Omental fat pad (tissue), 3 donors: ENCODE measurements at regions not wholly inside any gene's neighbourhood (a gene's known extent, or its start where the extent isn't known, plus 50 kb on each side); places are given as distances from the start of the nearest gene placed in this dataset.

Experiments used
- ATAC-seq: fragments of 150-250 bp; one replicate; pipeline ENCODE4 v1.9.1; 2016; ENCODE audit warnings: mild to moderate bottlenecking, moderate library complexity; ENCODE audit not compliant: low FRiP score
- DNase-seq: peaks from one replicate; pipeline ENCODE4 v3.0.0-alpha.2; 2019; ENCODE audit warnings: low spot score
- TF ChIP-seq, protein P1 (sequence below), 3 donors: fragments of 450-650 bp; IDR thresholded peaks; one replicate each; pipeline ENCODE4 v1.5.1; 2016 to 2017; ENCODE audit warnings: antibody characterized with exemption in 3 of 3, mild to moderate bottlenecking in 3 of 3, moderate library complexity in 2 of 3

DNA sequence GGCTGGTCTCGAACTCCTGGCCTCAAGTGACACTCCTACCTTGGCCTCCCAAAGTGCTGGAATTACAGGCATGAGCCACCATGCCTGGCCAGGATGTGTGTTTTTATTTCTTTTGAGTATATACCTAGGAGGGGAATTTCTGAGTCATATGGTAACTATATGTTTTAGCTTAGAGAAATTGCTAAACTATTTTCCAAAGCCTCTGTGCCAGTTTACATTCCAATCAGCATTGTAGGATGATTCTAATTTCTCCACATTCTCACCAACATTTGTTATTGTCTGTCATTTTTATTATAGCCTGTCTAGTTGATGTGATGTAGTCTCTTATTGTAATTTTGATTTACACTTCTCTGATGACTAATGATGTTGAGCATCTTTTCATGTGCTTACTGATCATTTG is 1576.0 kb downstream of the RPA4 start:
- TF ChIP-seq, protein P1, sequence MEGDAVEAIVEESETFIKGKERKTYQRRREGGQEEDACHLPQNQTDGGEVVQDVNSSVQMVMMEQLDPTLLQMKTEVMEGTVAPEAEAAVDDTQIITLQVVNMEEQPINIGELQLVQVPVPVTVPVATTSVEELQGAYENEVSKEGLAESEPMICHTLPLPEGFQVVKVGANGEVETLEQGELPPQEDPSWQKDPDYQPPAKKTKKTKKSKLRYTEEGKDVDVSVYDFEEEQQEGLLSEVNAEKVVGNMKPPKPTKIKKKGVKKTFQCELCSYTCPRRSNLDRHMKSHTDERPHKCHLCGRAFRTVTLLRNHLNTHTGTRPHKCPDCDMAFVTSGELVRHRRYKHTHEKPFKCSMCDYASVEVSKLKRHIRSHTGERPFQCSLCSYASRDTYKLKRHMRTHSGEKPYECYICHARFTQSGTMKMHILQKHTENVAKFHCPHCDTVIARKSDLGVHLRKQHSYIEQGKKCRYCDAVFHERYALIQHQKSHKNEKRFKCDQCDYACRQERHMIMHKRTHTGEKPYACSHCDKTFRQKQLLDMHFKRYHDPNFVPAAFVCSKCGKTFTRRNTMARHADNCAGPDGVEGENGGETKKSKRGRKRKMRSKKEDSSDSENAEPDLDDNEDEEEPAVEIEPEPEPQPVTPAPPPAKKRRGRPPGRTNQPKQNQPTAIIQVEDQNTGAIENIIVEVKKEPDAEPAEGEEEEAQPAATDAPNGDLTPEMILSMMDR (IDR thresholded peaks at IDR 0.05): no peak
- no peak for DNase-seq
- ATAC-seq: no peak

DNA sequence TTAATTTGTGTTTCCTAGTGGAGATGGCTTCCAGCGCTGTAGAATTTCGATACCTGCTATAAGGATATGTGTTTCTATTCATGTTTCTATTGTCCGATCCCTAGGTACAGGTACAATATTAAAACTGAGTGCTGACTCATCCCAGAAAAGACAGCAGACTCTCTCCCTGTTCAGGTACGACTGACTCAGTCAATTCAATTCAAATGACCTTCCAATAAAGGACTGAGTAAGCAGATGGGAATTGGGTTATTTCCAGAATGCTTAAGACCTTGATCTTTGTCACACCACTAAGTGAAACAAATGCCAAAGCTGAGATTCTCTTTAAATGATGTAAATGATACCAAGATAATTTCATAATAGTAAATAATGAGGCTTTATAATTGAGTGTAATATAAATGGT is 1596.9 kb downstream of the RPA4 start:
- ATAC-seq: no peak
- TF ChIP-seq, protein P1 (IDR thresholded peaks at IDR 0.05): no peak
- no peak for DNase-seq

- no peak for ATAC-seq
- TF ChIP-seq, protein P1 (IDR thresholded peaks at IDR 0.05): no peak
Observed at GRCh38 chrX:98481636-98482035, 1597.9 kb downstream of the RPA4 start.

GRCh38 chrX:98490670-98491069 is 1607.0 kb downstream of the RPA4 start:
- no peak for DNase-seq
- TF ChIP-seq, protein P1 (IDR thresholded peaks at IDR 0.05): no peak

More at GRCh38 chrX:98481636-98482035, 1597.9 kb downstream of the RPA4 start:
- DNase-seq: no peak

GRCh38 chrX:98501426-98501825 is 1617.7 kb downstream of the RPA4 start:
- no peak for ATAC-seq

More at GRCh38 chrX:98490670-98491069, 1607.0 kb downstream of the RPA4 start:
- no peak for ATAC-seq

DNA sequence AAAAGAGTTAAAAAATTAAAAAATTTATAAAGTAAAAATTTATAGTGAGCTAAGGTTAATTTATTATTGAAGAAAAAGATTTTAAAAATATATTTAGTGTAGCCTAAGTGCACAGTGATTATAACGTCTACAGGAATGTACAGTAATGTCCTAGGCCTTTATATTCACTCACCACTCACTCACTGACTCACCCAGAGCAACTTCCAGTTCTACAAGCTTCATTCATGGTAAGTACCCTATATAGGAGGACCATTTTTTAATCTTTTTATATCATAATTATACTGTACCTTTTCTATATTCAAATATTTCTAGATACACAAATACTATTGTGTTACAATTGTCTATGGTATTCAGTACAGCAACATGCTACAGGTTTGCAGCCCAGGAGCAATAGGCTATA is 1623.2 kb downstream of the RPA4 start:
- ATAC-seq: no peak
- TF ChIP-seq, protein P1 (IDR thresholded peaks at IDR 0.05): no peak
- DNase-seq: no peak

More at GRCh38 chrX:98501426-98501825, 1617.7 kb downstream of the RPA4 start:
- TF ChIP-seq, protein P1 (IDR thresholded peaks at IDR 0.05): no peak
- DNase-seq: no peak

- ATAC-seq (no peak), DNase-seq (no peak)
- TF ChIP-seq, protein P1 (IDR thresholded peaks at IDR 0.05): no peak
Observed at GRCh38 chrX:98514032-98514431, 1630.3 kb downstream of the RPA4 start.
